ENCODE measurements at regions not wholly inside any gene's neighbourhood (a gene's known extent, or its start where the extent isn't known, plus 50 kb on each side); places are given as distances from the start of the nearest gene placed in this dataset.
"Not testable (repeated sequence)": the region's sequence is repeated elsewhere in the genome, so short reads cannot be mapped to it uniquely, and the experiment has no call there.

DNA sequence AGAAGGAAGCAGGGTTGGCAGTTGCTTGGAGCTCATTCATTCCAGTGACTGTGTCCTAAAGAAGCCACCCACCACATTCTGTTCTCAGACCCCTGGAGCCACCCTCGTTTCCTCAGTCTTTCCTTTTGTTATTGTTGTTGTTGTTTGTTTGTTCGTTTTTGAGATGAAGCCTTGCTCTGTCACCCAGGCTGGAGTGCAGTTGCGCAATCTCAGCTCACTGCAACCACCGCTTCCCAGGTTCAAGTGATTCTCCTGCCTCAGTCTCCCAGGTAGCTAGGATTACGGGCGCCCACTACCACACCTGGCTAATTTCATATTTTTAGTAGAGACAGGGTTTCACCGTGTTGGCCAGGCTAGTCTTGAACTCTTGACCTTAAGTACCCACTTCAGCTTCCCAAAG, 72.7 kb upstream of the ESRRB start:
- TF ChIP-seq, protein P1, sequence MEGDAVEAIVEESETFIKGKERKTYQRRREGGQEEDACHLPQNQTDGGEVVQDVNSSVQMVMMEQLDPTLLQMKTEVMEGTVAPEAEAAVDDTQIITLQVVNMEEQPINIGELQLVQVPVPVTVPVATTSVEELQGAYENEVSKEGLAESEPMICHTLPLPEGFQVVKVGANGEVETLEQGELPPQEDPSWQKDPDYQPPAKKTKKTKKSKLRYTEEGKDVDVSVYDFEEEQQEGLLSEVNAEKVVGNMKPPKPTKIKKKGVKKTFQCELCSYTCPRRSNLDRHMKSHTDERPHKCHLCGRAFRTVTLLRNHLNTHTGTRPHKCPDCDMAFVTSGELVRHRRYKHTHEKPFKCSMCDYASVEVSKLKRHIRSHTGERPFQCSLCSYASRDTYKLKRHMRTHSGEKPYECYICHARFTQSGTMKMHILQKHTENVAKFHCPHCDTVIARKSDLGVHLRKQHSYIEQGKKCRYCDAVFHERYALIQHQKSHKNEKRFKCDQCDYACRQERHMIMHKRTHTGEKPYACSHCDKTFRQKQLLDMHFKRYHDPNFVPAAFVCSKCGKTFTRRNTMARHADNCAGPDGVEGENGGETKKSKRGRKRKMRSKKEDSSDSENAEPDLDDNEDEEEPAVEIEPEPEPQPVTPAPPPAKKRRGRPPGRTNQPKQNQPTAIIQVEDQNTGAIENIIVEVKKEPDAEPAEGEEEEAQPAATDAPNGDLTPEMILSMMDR (IDR thresholded peaks at IDR 0.05), result not testable (repeated sequence)
- not testable (repeated sequence) for TF ChIP-seq EZH2 (IDR thresholded peaks at IDR 0.05; ENCODE audit: borderline replicate concordance, insufficient read depth, low read depth, low read length, poor library complexity, severe bottlenecking)
